Medulla oblongata (tissue), 1 donor: ENCODE measurements at regions not wholly inside any gene's neighbourhood (a gene's known extent, or its start where the extent isn't known, plus 50 kb on each side); places are given as distances from the start of the nearest gene placed in this dataset.
"Not testable (repeated sequence)": the region's sequence is repeated elsewhere in the genome, so short reads cannot be mapped to it uniquely, and the experiment has no call there.

ENCODE experiments used
- DNase-seq: peaks from one replicate; pipeline ENCODE4 v3.0.0-alpha.2; 2015; ENCODE audit errors: extremely low spot score

DNA sequence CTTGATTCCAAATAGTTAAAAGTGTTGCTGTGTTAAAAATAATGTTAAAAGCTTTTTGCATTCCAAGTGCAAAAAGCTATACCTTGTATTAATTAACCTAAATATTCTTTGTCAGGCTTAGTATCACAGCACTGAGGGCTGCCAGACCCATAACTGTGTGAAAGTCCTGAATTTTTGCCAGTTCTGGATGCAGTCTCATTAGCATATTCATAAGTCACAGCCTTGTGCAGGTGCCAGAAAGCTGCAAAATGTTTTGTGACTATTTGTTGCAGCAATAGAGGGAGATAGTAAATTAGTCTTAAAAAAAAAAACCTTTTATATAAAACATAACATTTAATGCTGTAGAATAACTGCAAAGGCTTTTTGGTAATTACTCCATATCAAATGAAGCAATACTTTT is 56.6 kb downstream of the SLITRK1 start:
- peak; percentile 86 for DNase-seq

DNA sequence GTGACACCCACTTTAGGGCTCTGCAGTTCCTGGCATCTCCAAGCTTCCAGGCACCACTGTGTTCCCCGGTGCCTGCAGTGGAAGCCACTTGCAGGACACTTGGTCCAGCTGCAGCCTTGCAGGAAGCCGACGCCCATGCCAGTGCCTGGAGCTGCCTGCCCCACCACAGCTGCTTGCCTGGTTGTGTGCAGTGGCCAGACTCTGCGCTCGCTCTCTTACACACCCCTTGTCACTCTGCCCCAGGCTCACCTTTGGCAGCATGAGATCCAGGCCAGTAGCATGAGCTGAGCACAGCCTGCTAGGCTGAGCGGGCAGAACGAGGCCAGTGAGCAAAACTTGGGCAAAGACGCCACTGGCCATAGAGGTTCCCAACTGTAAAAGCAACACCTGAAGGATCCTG is 57.7 kb downstream of the SLITRK1 start:
- no peak for DNase-seq

- no peak for DNase-seq
Measured at GRCh38 chr13:83824120-83824519, 58.2 kb downstream of the SLITRK1 start.

- DNase-seq = no peak
Measured at GRCh38 chr13:83819611-83820010, 62.7 kb downstream of the SLITRK1 start.

DNA sequence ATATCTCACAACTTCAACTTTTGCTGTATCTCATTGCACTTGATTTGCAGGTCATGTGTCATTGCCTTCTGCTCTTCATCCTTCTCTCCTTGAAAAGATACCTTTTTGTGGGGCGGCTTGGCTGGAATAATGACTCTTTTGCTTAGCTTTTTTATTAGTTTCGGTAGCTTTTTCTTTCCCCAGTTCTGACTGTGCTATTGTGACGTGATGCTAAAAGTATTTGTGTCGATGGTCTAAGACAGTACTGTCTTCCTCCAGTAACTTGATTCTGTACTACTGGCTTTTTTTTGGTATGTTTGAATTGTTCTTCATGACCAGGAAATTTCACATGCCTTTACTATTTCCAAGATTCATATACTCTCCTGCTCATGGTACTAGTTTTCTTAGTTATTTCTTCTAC is 63.1 kb downstream of the SLITRK1 start:
- DNase-seq = no peak

DNA sequence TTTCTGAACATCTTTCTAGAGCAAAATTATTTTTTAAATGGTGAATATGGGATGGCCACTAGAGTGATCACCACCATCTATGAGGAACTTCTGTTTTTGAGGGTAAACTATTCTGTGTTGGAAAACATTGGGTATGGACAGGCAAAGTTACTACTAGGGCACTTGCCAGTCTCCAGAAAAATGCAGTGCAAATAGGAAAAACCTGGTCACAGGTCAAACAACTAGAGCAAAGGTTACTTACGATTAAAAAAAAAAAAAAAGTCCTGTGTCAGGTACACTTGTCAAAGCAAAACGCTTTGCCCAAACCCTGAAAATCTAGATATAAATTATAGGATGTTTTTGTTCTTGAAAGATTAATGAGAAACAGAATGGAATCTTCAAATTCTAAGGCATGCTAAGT is 66.2 kb downstream of the SLITRK1 start:
- no peak for DNase-seq

- DNase-seq = peak; percentile 60
Measured at GRCh38 chr13:83815598-83815997, 66.7 kb downstream of the SLITRK1 start.

DNA sequence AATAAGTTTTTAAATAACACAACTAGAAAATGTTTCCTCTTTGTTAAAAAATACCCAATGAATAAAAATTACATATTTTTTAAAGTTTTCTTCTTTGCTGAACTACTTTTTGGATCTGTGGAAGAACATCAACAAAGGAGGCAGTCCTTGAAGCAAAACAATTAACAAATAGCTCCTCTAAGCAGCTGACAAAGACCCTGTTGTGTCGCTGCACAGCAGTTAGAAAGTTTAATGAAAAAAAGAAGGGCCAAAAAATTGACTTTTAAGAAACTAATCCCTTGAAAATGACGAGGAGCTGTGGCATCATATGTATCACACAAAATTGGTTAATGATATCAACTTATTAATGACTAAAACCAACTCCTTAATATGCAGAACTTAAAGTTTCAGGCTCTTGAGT is 72.1 kb downstream of the SLITRK1 start:
- peak; percentile 74 for DNase-seq

- no peak for DNase-seq
Measured at GRCh38 chr13:83804356-83804962, 77.8 kb downstream of the SLITRK1 start.

DNA sequence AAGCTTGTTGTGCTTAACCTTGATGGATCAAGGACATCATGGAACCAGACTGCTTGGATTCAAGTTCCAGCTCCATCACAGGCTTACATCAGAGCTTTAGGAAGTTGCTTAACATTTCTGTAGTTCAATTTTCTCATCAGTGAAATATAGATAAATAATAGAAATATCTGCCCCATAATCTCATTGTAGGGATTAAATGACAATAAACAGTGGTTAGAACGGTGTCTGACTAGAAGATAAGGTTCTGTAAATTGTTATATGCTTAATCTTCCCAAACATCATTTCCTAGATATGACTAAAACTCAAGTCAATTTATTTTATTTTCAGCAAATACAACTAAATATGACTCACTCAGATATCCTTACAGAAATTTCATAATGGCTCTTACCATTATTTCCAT is 83.5 kb downstream of the SLITRK1 start:
- DNase-seq = no peak

DNA sequence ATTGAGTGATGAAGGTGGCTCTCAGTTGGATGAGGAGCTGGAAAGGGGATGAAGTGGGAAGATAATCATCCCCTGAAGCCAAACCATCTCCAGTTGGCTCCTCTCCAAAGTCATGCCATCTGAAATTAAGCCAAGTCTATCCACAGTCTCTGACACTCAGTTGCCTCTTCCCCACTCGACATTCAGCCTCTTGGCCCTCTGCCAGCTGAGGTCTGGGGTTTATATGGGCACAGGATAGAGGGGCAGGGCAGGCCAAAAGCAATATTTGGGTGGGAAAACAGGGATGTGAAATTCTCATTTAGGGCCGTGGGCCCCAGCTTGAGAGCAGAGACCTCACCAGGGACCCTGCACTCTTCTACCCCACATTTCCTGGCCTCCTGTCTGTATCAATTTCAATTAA is 85.9 kb downstream of the SLITRK1 start:
- DNase-seq = no peak

DNA sequence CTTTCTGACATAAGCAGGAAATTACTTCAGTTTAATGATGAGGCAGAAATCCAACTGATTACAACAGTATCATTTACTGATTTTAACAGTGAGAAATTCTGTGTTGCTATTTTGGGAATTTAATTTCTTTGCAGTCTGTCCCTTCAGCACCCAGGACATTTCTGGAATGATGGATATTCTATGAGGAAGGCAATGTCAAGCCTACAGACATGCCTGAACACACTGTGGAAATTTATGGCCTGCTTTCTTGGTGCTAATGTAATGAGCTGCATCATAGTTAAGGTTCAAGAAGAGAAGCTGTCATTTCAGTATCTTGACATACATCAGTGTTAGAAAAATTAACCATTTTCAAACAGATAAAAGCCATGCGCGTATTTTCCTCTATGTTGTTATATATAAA is 87.7 kb downstream of the SLITRK1 start:
- no peak for DNase-seq

DNA sequence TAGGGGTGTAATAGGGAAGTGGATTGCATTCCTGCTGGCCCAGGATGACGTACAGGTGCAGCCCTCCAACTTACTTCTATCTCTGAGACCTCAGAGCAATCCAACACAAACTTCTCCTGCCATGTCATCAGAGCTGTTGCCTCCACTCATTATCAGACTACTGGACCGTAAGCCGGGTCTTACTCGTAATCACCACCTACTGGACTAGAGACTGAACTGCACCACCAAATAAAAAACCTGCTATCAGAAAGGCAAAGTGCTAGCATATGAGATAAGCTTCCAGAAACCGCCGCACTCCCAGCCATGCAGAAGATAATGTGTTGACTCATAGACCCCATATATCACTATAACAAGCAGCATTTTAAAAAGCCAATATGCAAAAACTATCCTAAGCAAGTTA is 102.0 kb downstream of the SLITRK1 start:
- no peak for DNase-seq

DNA sequence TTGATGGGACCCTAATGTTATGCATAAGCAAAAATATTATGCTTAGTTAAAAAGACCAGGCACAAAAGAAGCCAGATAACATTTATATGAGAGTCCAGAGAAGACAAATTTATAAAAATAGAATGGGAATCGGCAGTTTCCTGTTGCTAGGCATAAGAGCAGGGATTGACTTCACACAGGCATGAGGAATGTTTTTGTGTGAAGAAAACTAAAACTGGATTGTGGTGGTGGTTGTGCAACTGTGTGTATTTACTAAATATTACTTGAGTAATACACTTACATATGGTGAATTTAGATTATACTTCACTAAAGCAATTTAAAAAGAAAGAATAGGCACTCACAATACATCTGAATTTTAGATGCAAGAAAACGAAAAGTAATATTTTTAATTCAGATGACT is 108.3 kb downstream of the SLITRK1 start:
- DNase-seq = no peak

GRCh38 chr13:83765796-83766195 is 116.5 kb downstream of the SLITRK1 start:
- DNase-seq = peak; percentile 92

GRCh38 chr13:83761631-83762030 is 120.6 kb downstream of the SLITRK1 start:
- DNase-seq = no peak

DNA sequence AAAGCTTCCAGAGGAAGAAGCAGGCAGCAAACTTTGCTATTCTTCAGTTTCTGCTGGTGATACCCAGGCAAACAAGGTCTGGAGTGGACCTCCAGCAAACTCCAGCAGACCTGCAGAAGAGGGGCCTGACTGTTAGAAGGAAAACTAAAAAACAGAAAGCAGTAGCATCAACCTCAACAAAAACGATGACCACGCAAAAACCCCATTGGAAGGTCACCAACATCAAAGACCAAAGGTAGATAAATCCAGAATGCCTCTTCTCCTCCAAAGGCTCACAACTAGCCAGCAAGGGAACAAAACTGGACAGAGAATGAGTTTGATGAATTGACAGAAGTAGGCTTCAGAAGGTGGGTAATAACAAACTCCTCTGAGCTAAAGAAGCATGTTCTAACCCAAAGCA is 127.1 kb downstream of the SLITRK1 start:
- DNase-seq = not testable (repeated sequence)

GRCh38 chr13:83753912-83754624 is 128.2 kb downstream of the SLITRK1 start:
- no peak for DNase-seq

DNA sequence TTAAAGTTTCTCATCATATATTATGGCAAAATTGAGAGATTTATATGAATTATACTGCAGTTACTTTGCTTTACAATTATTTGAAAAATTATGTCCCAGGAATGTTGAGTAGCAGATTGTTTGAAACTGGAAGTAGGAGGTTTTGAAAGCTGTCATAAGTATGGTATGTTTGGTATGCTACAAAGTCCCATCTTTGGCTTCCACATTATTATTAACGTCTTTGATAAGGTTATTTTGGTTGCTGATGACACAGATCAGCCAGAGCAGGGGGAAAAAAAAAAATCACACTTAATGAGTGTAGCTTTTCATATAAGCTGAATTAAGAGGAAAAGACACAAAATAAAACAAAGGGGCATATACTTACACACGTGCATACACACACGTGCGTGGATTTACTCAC is 130.1 kb downstream of the SLITRK1 start:
- no peak for DNase-seq

DNA sequence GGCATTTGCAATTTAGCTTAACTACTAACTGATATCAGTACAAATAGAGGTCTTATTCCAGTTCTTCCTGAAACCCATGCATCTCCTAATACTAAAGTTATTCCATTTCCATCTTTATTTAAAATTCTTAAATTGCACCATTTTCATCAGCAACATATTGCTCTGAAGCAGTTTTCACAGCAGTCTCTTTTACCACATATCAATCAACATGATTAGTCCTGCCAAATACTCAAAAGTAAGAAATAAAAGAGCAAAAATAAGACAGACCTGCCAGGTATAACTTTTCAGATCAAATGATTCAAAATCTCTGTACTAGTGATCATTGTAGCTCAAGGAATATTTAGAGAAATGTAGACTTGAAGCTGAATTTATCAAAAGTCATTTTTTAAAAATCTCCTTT is 141.7 kb downstream of the SLITRK1 start:
- no peak for DNase-seq

DNA sequence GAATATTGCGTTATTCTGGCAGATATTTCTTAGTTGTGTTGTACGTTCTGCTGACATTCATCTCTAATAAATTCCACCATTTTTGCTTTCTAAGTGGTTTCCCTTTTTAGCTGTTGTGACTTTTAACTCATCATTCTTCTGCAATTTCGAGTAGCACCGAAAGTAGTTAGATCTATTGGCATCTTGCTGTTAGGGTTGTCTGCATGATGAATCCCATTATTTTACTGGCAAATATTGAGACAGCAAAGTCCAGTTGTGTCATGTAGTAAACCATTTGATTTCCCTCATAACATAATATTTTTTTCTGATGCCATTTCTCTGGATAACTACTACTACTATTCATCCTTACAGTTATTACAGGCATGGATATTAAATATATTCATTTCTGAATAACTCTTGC is 143.9 kb downstream of the SLITRK1 start:
- DNase-seq = no peak

GRCh38 chr13:83733293-83733692 is 149.0 kb downstream of the SLITRK1 start:
- no peak for DNase-seq

DNA sequence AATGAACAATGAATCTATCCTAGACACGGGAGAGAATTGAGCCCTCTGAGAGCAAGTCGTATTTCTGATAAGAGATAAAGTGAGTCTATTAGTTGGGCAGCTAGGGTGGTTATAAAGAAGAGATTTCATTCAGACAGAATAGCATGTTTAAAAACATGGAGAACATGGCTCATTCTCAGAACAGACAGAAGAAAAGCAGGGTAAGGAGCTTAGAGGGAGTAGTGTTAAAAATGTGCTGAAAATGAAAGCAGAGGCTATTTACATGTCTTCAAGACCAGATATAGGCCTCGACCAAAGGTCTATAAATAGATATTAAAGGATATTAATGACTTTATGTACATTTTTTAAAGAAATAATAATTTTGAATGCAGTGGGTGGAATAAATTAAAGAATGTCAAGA is 149.5 kb downstream of the SLITRK1 start:
- peak; percentile 25 for DNase-seq

- DNase-seq = no peak
Measured at GRCh38 chr13:83731113-83731512, 151.2 kb downstream of the SLITRK1 start.
